ENCODE measurements at regions not wholly inside any gene's neighbourhood (a gene's known extent, or its start where the extent isn't known, plus 50 kb on each side); places are given as distances from the start of the nearest gene placed in this dataset.
A peak's percentile ranks its signal among the peaks of the same experiment; 100 is the strongest.

- no peak for ATAC-seq
- no peak for TF ChIP-seq PATZ1 (CRISPR knock-in tag; IDR thresholded peaks at IDR 0.05; ENCODE audit: borderline replicate concordance)
- no peak for TF ChIP-seq BACH2 (CRISPR knock-in tag; IDR thresholded peaks at IDR 0.05; ENCODE audit: borderline replicate concordance)
- no peak for TF ChIP-seq ZFP3 (CRISPR knock-in tag; IDR thresholded peaks at IDR 0.05)
- TF ChIP-seq TSHZ2 (CRISPR knock-in tag; IDR thresholded peaks at IDR 0.05): no peak
- TF ChIP-seq OSR1 (CRISPR knock-in tag; IDR thresholded peaks at IDR 0.05): no peak
- TF ChIP-seq ZFP30 (CRISPR knock-in tag; IDR thresholded peaks at IDR 0.05): no peak
- TF ChIP-seq ZNF565 (CRISPR knock-in tag; conservative IDR thresholded peaks at IDR 0.05; ENCODE audit: low read depth): no peak
- TF ChIP-seq ISL1 (CRISPR knock-in tag; IDR thresholded peaks at IDR 0.05): no peak
- no peak for TF ChIP-seq CREB5 (CRISPR knock-in tag; IDR thresholded peaks at IDR 0.05; ENCODE audit: low read depth)
- TF ChIP-seq ARNTL (CRISPR knock-in tag; IDR thresholded peaks at IDR 0.05; ENCODE audit: borderline replicate concordance, low read depth): no peak
- no peak for TF ChIP-seq ZNF8 (CRISPR knock-in tag; IDR thresholded peaks at IDR 0.05)
- no peak for TF ChIP-seq ZC3H10 (CRISPR knock-in tag; IDR thresholded peaks at IDR 0.05)
- TF ChIP-seq RARB (CRISPR knock-in tag; IDR thresholded peaks at IDR 0.05): no peak
- no peak for TF ChIP-seq CSRNP3 (CRISPR knock-in tag; IDR thresholded peaks at IDR 0.05)
- TF ChIP-seq TCF4 (CRISPR knock-in tag; IDR thresholded peaks at IDR 0.05; ENCODE audit: borderline replicate concordance): no peak
- TF ChIP-seq PPARA (CRISPR knock-in tag; IDR thresholded peaks at IDR 0.05; ENCODE audit: borderline replicate concordance): no peak
- TF ChIP-seq TOX (CRISPR knock-in tag; IDR thresholded peaks at IDR 0.05; ENCODE audit: borderline replicate concordance): no peak
- TF ChIP-seq SNAI2 (CRISPR knock-in tag; IDR thresholded peaks at IDR 0.05): no peak
- TF ChIP-seq CSDC2 (CRISPR knock-in tag; IDR thresholded peaks at IDR 0.05): no peak
- TF ChIP-seq POU6F1 (CRISPR knock-in tag; IDR thresholded peaks at IDR 0.05; ENCODE audit: borderline replicate concordance, low read depth): no peak
Observed at GRCh38 chr11:129640671-129641070, 175.0 kb upstream of the TMEM45B start.

- peak; percentile 23; the same call in 2 of the 3 replicates for ATAC-seq
- TF ChIP-seq CREB5 (CRISPR knock-in tag; IDR thresholded peaks at IDR 0.05; ENCODE audit: low read depth) (no peak), PPARA (CRISPR knock-in tag; IDR thresholded peaks at IDR 0.05; ENCODE audit: borderline replicate concordance) (no peak), ZNF565 (CRISPR knock-in tag; conservative IDR thresholded peaks at IDR 0.05; ENCODE audit: low read depth) (no peak), RARB (CRISPR knock-in tag; IDR thresholded peaks at IDR 0.05) (no peak), ZNF70 (CRISPR knock-in tag; IDR thresholded peaks at IDR 0.05) (no peak), CSRNP3 (CRISPR knock-in tag; IDR thresholded peaks at IDR 0.05) (no peak), ZFP30 (CRISPR knock-in tag; IDR thresholded peaks at IDR 0.05) (no peak), TSHZ2 (CRISPR knock-in tag; IDR thresholded peaks at IDR 0.05) (no peak), POU6F1 (CRISPR knock-in tag; IDR thresholded peaks at IDR 0.05; ENCODE audit: borderline replicate concordance, low read depth) (no peak)
Observed at GRCh38 chr11:129643031-129643721, 172.5 kb upstream of the TMEM45B start.
